ENCODE measurements at regions not wholly inside any gene's neighbourhood (a gene's known extent, or its start where the extent isn't known, plus 50 kb on each side); places are given as distances from the start of the nearest gene placed in this dataset.

- Histone ChIP-seq H3K4me1 (peaks cover 0 to 4% (median 0%) of the 10 kb centered on the region in 4 donors), H3K27ac (no peak overlapping the region), H3K9me3 (no peaks in the 10 kb centered on the region), H3K27me3 (no peaks in the 10 kb centered on the region), H3K4me3 (no peak overlapping the region), H3K36me3 (no peaks in the 10 kb centered on the region)
- WGBS, 2 donors = 68 to 80% methylated on average over 3 of the region's 3 CpGs
- TF ChIP-seq POLR2A (IDR thresholded peaks at IDR 0.05) (no peak), CTCF (IDR thresholded peaks at IDR 0.05) (no peak), EP300 (IDR thresholded peaks at IDR 0.05) (no peak)
- no peak for DNase-seq (ENCODE audit: low spot score in 2 of 2)
These were observed 126.0 kb downstream of the ST8SIA2 start for GRCh38 chr15:92519709-92520108.

Measured in tibial nerve (tissue), 4 donors.